WTC11 (cell line): ENCODE measurements at regions not wholly inside any gene's neighbourhood (a gene's known extent, or its start where the extent isn't known, plus 50 kb on each side); places are given as distances from the start of the nearest gene placed in this dataset.

Experiments used
- ATAC-seq: fragments of 200-7000 bp; cut with Tn5 transposase; 2 replicates; pipeline ENCODE4 v1.10.0; 2021; ENCODE audit warnings: mild to moderate bottlenecking, moderate library complexity
- CTCF ChIA-PET: fragments of 300-600 bp; sonication (Branson Sonifier 250); formaldehyde crosslinking; loops from one replicate; lab custom pipeline; 2021; ENCODE audit warnings: antibody characterized with exemption; lab: Charles Lee
- POLR2A ChIA-PET: fragments of 350-600 bp; sonication (Branson Sonifier 250); formaldehyde crosslinking; loops from one replicate; lab custom pipeline; 2021; ENCODE audit warnings: antibody characterized with exemption; lab: Charles Lee
- DNase-seq: peaks from one replicate; pipeline ENCODE4 v3.0.0; 2021; ENCODE audit warnings: low spot score
- H3K27ac Mint-ChIP-seq: 2 replicates; pipeline ENCODE4 v1.8.0; 2021; ENCODE audit warnings: mixed read lengths
- H3K27me3 Mint-ChIP-seq: 2 replicates; pipeline ENCODE4 v1.8.0; 2021; ENCODE audit warnings: low read depth, mild to moderate bottlenecking, moderate library complexity, mixed read lengths
- H3K36me3 Mint-ChIP-seq: 2 replicates; pipeline ENCODE4 v1.8.0; 2021; ENCODE audit warnings: mixed read lengths
- H3K4me1 Mint-ChIP-seq: 2 replicates; pipeline ENCODE4 v1.8.0; 2022; ENCODE audit warnings: mixed read lengths
- H3K4me3 Mint-ChIP-seq: 2 replicates; pipeline ENCODE4 v1.8.0; 2021; ENCODE audit warnings: mild to moderate bottlenecking, moderate library complexity, mixed read lengths
- H3K9me3 Mint-ChIP-seq: 2 replicates; pipeline ENCODE4 v1.8.0; 2021; ENCODE audit warnings: mixed read lengths
- CREB1 ChIP-seq: sonication (generic); formaldehyde crosslinking; IDR thresholded peaks from 2 replicates; pipeline ENCODE4 v1.8.0; 2023; ENCODE audit warnings: mild to moderate bottlenecking, missing genetic modification reagents
- ELF4 ChIP-seq: sonication (generic); formaldehyde crosslinking; IDR thresholded peaks from 2 replicates; pipeline ENCODE4 v1.8.1; 2022; ENCODE audit warnings: low read depth, mild to moderate bottlenecking, moderate library complexity, missing genetic modification reagents
- FOXJ3 ChIP-seq: sonication (generic); formaldehyde crosslinking; IDR thresholded peaks from 2 replicates; pipeline ENCODE4 v1.9.0; 2021; ENCODE audit warnings: missing genetic modification reagents, mild to moderate bottlenecking, borderline replicate concordance
- GTF2I ChIP-seq: fragments of 250-450 bp; sonication (Bioruptor Pico); conservative IDR thresholded peaks from 2 replicates; pipeline ENCODE4 v1.4.0; 2021; ENCODE audit warnings: mild to moderate bottlenecking
- HMGA2 ChIP-seq: fragments of 250-450 bp; sonication (Bioruptor Pico); IDR thresholded peaks from 2 replicates; pipeline ENCODE4 v1.4.0; 2021; ENCODE audit warnings: mild to moderate bottlenecking, moderate library complexity
- IRF2 ChIP-seq: sonication (generic); formaldehyde crosslinking; IDR thresholded peaks from 2 replicates; pipeline ENCODE4 v1.8.0; 2022; ENCODE audit warnings: low read depth, missing genetic modification reagents, borderline replicate concordance
- JAZF1 ChIP-seq: fragments of 250-450 bp; sonication (Bioruptor Pico); IDR thresholded peaks from 2 replicates; pipeline ENCODE4 v1.9.0; 2021; ENCODE audit warnings: moderate library complexity, mild to moderate bottlenecking, inconsistent platforms
- JUN ChIP-seq: sonication (generic); formaldehyde crosslinking; IDR thresholded peaks from 2 replicates; pipeline ENCODE4 v1.8.0; 2023; ENCODE audit warnings: mild to moderate bottlenecking, missing genetic modification reagents
- NFATC4 ChIP-seq: fragments of 250-450 bp; sonication (Bioruptor Pico); IDR thresholded peaks from 2 replicates; pipeline ENCODE4 v1.9.0; 2021; ENCODE audit warnings: mild to moderate bottlenecking
- NR1H2 ChIP-seq: sonication (generic); formaldehyde crosslinking; IDR thresholded peaks from 2 replicates; pipeline ENCODE4 v1.9.0; 2021; ENCODE audit warnings: mild to moderate bottlenecking, moderate library complexity, missing genetic modification reagents
- NR2C2 ChIP-seq: sonication (generic); formaldehyde crosslinking; IDR thresholded peaks from 2 replicates; pipeline ENCODE4 v1.8.0; 2022; ENCODE audit warnings: mild to moderate bottlenecking, missing genetic modification reagents
- OVOL2 ChIP-seq: fragments of 250-450 bp; sonication (Bioruptor Pico); IDR thresholded peaks from 2 replicates; pipeline ENCODE4 v1.9.0; 2021; ENCODE audit warnings: mild to moderate bottlenecking, borderline replicate concordance
- SOX15 ChIP-seq: fragments of 250-450 bp; sonication (Bioruptor Pico); IDR thresholded peaks from 2 replicates; pipeline ENCODE4 v1.9.0; 2021; ENCODE audit warnings: mild to moderate bottlenecking
- TCF7 ChIP-seq: sonication (generic); formaldehyde crosslinking; IDR thresholded peaks from 2 replicates; pipeline ENCODE4 v1.8.0; 2022; ENCODE audit warnings: mild to moderate bottlenecking, low read depth, missing genetic modification reagents, moderate library complexity
- TEAD4 ChIP-seq: sonication (generic); formaldehyde crosslinking; IDR thresholded peaks from 2 replicates; pipeline ENCODE4 v1.8.0; 2022; ENCODE audit warnings: mild to moderate bottlenecking, missing genetic modification reagents
- ZBTB21 ChIP-seq: sonication (generic); formaldehyde crosslinking; IDR thresholded peaks from 2 replicates; pipeline ENCODE4 v1.8.1; 2023; ENCODE audit warnings: mild to moderate bottlenecking, missing genetic modification reagents, borderline replicate concordance
- ZNF232 ChIP-seq: sonication (generic); formaldehyde crosslinking; IDR thresholded peaks from 2 replicates; pipeline ENCODE4 v1.8.0; 2022; ENCODE audit warnings: mild to moderate bottlenecking, missing genetic modification reagents
- ZNF317 ChIP-seq: sonication (generic); formaldehyde crosslinking; IDR thresholded peaks from 2 replicates; pipeline ENCODE4 v1.8.1; 2023; ENCODE audit warnings: low read depth, mild to moderate bottlenecking, moderate library complexity, missing genetic modification reagents, borderline replicate concordance
- ZNF416 ChIP-seq: fragments of 250-450 bp; sonication (Bioruptor Pico); IDR thresholded peaks from 2 replicates; pipeline ENCODE4 v1.9.0; 2021; ENCODE audit warnings: mild to moderate bottlenecking, inconsistent platforms
- TF ChIP-seq, protein P1 (sequence below): sonication (generic); formaldehyde crosslinking; conservative IDR thresholded peaks from 2 replicates; pipeline ENCODE4 v1.8.1; 2023; ENCODE audit warnings: mild to moderate bottlenecking, low read depth, missing genetic modification reagents, moderate library complexity
- TF ChIP-seq, protein P2 (sequence below): sonication (generic); formaldehyde crosslinking; IDR thresholded peaks from 2 replicates; pipeline ENCODE4 v1.8.0; 2022; ENCODE audit warnings: mild to moderate bottlenecking, missing genetic modification reagents
- TF ChIP-seq, protein P3 (sequence below): sonication (generic); formaldehyde crosslinking; IDR thresholded peaks from 2 replicates; pipeline ENCODE4 v1.8.1; 2022; ENCODE audit warnings: mild to moderate bottlenecking, moderate library complexity, missing genetic modification reagents
- TF ChIP-seq, protein P4 (sequence below): sonication (generic); formaldehyde crosslinking; IDR thresholded peaks from 2 replicates; pipeline ENCODE4 v1.8.1; 2023; ENCODE audit warnings: mild to moderate bottlenecking, missing genetic modification reagents
- TF ChIP-seq, protein P5 (sequence below): sonication (generic); formaldehyde crosslinking; IDR thresholded peaks from 2 replicates; pipeline ENCODE4 v1.8.1; 2022; ENCODE audit warnings: missing genetic modification reagents, borderline replicate concordance

DNA sequence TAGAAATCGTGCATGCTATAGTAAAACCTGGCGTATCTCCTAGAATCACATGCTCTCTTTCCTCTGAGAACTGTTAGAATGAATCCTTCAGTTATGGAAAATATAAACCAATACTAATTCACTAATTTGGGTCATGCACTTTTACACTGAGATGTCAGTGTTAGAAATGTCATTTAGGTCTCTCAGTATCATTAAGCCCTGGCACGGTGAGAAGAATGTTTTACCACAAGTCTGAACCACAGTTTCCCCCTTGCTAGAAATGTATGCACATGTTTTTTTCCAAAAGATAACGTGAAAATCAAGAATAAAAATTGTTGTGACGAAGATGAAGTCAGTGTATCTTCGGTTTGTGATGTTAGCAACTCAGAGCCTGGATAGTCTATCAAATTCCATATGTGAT is 1062.7 kb upstream of the NCAM2 start:
- Mint-ChIP-seq H3K27me3 (no peaks in the 10 kb centered on the region), H3K4me3 (no peak overlapping the region), H3K36me3 (no peaks in the 10 kb centered on the region), H3K27ac (no peak overlapping the region), H3K9me3 (peaks cover 4% of the 10 kb centered on the region; the same call in 1 of the 2 replicates), H3K4me1 (no peaks in the 10 kb centered on the region)
- CTCF ChIA-PET, result no interaction called here
- POLR2A ChIA-PET, result no interaction called here
- no peak for DNase-seq
- TF ChIP-seq NR1H2 (CRISPR knock-in tag) (no peak), TCF7 (no peak), NR2C2 (CRISPR knock-in tag) (no peak), GTF2I (no peak), CREB1 (CRISPR knock-in tag) (no peak), OVOL2 (CRISPR knock-in tag) (no peak), ZNF416 (CRISPR knock-in tag) (no peak), HMGA2 (CRISPR knock-in tag) (no peak), TEAD4 (CRISPR knock-in tag) (no peak), JUN (CRISPR knock-in tag) (no peak), ZBTB21 (CRISPR knock-in tag) (no peak), FOXJ3 (CRISPR knock-in tag) (no peak), JAZF1 (CRISPR knock-in tag) (no peak), ELF4 (no peak)
- TF ChIP-seq, protein P1, sequence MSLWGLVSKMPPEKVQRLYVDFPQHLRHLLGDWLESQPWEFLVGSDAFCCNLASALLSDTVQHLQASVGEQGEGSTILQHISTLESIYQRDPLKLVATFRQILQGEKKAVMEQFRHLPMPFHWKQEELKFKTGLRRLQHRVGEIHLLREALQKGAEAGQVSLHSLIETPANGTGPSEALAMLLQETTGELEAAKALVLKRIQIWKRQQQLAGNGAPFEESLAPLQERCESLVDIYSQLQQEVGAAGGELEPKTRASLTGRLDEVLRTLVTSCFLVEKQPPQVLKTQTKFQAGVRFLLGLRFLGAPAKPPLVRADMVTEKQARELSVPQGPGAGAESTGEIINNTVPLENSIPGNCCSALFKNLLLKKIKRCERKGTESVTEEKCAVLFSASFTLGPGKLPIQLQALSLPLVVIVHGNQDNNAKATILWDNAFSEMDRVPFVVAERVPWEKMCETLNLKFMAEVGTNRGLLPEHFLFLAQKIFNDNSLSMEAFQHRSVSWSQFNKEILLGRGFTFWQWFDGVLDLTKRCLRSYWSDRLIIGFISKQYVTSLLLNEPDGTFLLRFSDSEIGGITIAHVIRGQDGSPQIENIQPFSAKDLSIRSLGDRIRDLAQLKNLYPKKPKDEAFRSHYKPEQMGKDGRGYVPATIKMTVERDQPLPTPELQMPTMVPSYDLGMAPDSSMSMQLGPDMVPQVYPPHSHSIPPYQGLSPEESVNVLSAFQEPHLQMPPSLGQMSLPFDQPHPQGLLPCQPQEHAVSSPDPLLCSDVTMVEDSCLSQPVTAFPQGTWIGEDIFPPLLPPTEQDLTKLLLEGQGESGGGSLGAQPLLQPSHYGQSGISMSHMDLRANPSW (CRISPR knock-in tag), result no peak
- TF ChIP-seq, protein P2, sequence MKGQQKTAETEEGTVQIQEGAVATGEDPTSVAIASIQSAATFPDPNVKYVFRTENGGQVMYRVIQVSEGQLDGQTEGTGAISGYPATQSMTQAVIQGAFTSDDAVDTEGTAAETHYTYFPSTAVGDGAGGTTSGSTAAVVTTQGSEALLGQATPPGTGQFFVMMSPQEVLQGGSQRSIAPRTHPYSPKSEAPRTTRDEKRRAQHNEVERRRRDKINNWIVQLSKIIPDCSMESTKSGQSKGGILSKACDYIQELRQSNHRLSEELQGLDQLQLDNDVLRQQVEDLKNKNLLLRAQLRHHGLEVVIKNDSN (CRISPR knock-in tag), result no peak
- TF ChIP-seq, protein P3, sequence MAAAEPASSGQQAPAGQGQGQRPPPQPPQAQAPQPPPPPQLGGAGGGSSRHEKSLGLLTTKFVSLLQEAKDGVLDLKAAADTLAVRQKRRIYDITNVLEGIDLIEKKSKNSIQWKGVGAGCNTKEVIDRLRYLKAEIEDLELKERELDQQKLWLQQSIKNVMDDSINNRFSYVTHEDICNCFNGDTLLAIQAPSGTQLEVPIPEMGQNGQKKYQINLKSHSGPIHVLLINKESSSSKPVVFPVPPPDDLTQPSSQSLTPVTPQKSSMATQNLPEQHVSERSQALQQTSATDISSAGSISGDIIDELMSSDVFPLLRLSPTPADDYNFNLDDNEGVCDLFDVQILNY, result no peak
- no peak for ATAC-seq

DNA sequence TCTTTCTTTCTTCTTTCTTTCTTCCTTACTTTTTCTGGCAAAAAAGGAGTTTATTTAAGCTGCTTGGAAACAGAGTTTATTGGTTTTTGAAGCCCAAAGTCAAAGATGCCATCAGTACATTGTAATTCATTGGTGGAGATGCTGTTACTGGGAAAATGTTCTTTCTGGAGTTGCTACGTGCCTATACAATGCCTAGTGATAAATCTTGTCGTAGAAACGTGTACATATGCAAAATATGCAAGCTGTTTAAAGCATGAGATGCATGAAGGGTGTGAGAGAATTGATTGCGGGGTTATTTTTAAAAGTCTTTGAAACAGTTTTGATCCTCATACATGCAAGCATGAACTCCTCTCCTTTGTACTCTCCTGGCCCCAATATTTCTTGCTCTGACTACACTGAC is 1060.6 kb upstream of the NCAM2 start:
- H3K4me3 Mint-ChIP-seq, result no peak overlapping the region
- no peaks in the 10 kb centered on the region for H3K36me3 Mint-ChIP-seq
- H3K27ac Mint-ChIP-seq, result no peak overlapping the region
- DNase-seq (no peak), ATAC-seq (no peak)
- no peak for TF ChIP-seq JUN (CRISPR knock-in tag)
- no peak for TF ChIP-seq IRF2 (CRISPR knock-in tag)
- TF ChIP-seq, protein P4, sequence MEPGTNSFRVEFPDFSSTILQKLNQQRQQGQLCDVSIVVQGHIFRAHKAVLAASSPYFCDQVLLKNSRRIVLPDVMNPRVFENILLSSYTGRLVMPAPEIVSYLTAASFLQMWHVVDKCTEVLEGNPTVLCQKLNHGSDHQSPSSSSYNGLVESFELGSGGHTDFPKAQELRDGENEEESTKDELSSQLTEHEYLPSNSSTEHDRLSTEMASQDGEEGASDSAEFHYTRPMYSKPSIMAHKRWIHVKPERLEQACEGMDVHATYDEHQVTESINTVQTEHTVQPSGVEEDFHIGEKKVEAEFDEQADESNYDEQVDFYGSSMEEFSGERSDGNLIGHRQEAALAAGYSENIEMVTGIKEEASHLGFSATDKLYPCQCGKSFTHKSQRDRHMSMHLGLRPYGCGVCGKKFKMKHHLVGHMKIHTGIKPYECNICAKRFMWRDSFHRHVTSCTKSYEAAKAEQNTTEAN, result no peak
- TF ChIP-seq GTF2I, result no peak
- TF ChIP-seq OVOL2 (CRISPR knock-in tag), result no peak
- no peak for TF ChIP-seq CREB1 (CRISPR knock-in tag)
- no peak for TF ChIP-seq ZNF232 (CRISPR knock-in tag)
- no peaks in the 10 kb centered on the region for H3K4me1 Mint-ChIP-seq
- H3K9me3 Mint-ChIP-seq, result peaks cover 10% of the 10 kb centered on the region
- ChIA-PET CTCF (interaction anchor here (0.7 kb wide), 1 partner anchor 36 kb away, joined by 5 read pairs; no protein-coding TSS in a partner anchor), POLR2A (no interaction called here)
- H3K27me3 Mint-ChIP-seq, result no peaks in the 10 kb centered on the region

DNA sequence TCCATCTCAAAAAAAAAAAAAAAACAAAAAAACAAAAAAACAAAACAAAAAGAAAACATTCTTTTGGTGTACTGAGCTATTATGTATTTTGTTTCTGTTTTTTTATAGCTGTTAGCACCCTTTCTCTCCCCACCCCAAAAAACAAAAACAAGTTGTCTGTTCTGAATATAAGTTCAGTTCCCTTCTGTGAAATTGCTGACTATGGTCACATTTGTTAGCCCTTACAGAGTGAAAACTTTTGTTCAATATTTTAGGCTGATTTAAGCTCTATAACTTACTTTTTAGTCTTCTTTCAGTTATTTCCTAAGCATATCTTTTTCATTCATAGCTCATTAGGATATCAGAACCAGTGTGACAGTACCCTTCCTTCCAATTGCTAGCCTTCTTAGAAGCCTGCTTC is 1056.6 kb upstream of the NCAM2 start:
- H3K27ac Mint-ChIP-seq, result no peak overlapping the region
- ATAC-seq (no peak), DNase-seq (no peak)
- no peak overlapping the region for H3K4me3 Mint-ChIP-seq
- H3K36me3 Mint-ChIP-seq, result no peaks in the 10 kb centered on the region
- H3K27me3 Mint-ChIP-seq, result no peaks in the 10 kb centered on the region
- ChIA-PET CTCF (no interaction called here), POLR2A (no interaction called here)
- peaks cover 10% of the 10 kb centered on the region for H3K9me3 Mint-ChIP-seq
- peaks cover 6% of the 10 kb centered on the region for H3K4me1 Mint-ChIP-seq
- no peak for TF ChIP-seq HMGA2 (CRISPR knock-in tag)
- no peak for TF ChIP-seq NFATC4 (CRISPR knock-in tag)
- TF ChIP-seq OVOL2 (CRISPR knock-in tag), result no peak
- TF ChIP-seq, protein P5, sequence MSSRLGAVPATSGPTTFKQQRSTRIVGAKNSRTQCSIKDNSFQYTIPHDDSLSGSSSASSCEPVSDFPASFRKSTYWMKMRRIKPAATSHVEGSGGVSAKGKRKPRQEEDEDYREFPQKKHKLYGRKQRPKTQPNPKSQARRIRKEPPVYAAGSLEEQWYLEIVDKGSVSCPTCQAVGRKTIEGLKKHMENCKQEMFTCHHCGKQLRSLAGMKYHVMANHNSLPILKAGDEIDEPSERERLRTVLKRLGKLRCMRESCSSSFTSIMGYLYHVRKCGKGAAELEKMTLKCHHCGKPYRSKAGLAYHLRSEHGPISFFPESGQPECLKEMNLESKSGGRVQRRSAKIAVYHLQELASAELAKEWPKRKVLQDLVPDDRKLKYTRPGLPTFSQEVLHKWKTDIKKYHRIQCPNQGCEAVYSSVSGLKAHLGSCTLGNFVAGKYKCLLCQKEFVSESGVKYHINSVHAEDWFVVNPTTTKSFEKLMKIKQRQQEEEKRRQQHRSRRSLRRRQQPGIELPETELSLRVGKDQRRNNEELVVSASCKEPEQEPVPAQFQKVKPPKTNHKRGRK (CRISPR knock-in tag), result no peak
- TF ChIP-seq, protein P4, result no peak
- no peak for TF ChIP-seq ZNF317 (CRISPR knock-in tag)
- no peak for TF ChIP-seq SOX15 (CRISPR knock-in tag)
- TF ChIP-seq ZBTB21 (CRISPR knock-in tag), result no peak
